ENCODE measurements at regions not wholly inside any gene's neighbourhood (a gene's known extent, or its start where the extent isn't known, plus 50 kb on each side); places are given as distances from the start of the nearest gene placed in this dataset.
"Not testable (repeated sequence)": the region's sequence is repeated elsewhere in the genome, so short reads cannot be mapped to it uniquely, and the experiment has no call there.

DNA sequence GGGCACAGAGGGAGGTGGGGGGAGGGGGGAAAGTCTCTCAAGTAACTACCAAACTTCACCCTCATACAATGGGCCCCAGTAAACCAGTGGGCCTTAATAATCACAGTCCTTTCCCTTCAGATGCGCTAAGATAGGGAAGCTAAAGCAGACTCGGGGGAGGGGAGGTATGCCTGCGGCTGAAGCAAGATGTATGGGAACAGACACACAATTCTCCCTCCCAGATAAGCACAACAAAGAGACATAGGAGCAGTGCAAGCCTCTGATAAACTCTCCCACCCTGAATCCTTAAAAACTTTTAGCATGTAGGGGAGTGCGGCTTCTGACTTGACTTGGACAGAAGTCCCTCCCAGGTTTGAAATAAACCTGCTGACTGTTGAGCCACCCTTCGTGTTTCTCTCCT lies 54.7 kb downstream of the PROP1 start:
- not testable (repeated sequence) for DNase-seq (ENCODE audit: low read depth in 4 of 4, low spot score in 1 of 4)

DNA sequence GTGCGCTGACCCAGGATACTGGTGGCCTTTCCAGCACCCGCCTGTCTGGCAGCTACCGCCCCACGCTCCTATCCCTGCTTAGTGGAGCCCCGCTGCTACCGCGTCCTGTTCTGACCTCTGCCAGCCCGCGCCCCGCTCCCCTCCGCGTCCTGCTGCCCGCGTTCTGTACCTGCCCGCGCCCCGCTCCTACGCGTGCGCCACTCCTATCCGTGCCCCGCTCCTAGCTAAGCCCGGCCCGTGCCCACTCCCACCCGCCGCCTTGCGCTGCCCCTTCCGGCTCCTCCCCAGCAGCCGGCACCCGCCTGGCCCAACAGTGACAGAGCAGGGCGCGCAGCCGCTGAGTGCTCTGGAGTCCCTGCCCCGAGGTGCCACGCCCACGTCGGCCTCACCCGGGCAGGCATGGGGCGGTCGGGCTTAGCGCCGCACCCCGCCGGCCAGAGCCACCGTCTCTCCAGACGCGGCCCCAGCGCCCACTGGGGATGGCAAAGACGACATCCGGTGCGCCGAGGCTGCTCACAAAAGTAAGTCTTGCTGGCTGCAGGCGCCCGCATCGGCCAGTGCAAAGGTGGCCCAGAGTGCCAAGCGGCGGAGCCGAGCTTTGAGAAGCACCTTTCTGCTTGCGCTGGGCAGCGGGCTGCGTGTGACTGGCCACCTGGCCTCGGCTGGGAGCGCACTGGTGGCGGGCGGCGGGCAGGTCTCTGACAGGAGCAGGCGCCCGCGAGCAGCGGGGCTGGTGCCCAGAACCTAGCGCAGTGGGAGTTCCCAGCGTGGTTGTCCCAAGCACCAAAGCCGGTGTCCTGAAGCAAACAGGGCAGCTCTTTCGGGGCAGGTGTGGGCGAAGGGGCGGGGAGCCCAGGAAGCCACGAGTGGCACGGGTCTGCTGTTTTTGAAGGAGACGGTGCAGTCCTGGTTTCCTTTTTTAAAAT lies 56.5 kb downstream of the PROP1 start:
- peak in 2 of 4 experiments; percentile 8 to 18 for DNase-seq (ENCODE audit: low read depth in 4 of 4, low spot score in 1 of 4)

GRCh38 chr5:177938767-177939166 lies 57.3 kb downstream of the PROP1 start:
- DNase-seq (ENCODE audit: low read depth in 4 of 4, low spot score in 1 of 4) = not testable (repeated sequence)

- not testable (repeated sequence) for DNase-seq (ENCODE audit: low read depth in 4 of 4, low spot score in 1 of 4)
These were observed 61.8 kb downstream of the PROP1 start for GRCh38 chr5:177934233-177934632.

GRCh38 chr5:177930269-177931022 lies 65.6 kb downstream of the PROP1 start:
- not testable (repeated sequence) for DNase-seq (ENCODE audit: low read depth in 4 of 4, low spot score in 1 of 4)

DNA sequence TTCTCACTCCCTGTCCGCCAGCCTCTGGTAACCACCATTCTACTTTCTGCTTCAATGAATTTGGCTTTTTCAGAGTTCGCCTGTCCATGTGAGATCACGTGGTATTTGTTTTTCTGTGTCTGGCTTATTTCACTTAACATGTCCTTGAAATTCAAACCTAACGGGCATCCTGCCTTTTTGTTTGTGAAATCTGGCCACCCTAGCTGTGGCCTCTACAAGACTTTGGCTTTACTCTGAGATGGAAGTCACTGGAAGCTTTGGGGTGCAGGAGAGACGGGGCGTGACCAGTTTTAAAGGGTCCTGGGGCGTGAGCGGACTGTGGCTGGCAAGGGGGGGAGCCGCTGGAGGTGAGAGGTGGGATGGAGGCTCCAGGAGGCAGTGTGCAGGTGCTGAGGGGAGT lies 66.4 kb downstream of the PROP1 start:
- not testable (repeated sequence) for DNase-seq (ENCODE audit: low read depth in 4 of 4, low spot score in 1 of 4)

DNA sequence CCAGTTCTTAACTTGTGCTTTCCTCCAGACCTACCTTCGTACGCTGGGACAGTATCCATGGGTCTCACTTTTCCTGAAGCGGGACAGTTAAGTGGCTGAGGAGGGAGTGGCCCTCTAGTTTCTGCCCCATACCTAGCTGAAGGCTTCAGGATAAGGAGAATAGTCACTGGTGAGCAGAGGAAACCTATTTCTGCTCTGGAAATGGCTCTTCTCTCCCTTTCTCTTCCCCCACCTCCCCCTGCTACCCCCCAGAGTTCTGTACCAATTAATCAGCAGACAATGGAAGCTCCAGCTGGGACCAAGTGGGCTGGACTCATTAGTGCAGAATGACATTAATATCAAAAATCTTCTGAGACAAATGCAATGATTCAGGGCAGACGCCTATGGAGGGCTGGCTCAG lies 68.5 kb downstream of the PROP1 start:
- DNase-seq (ENCODE audit: low read depth in 4 of 4, low spot score in 1 of 4) = not testable (repeated sequence)

- DNase-seq (ENCODE audit: low read depth in 4 of 4, low spot score in 1 of 4) = not testable (repeated sequence)
These were observed 71.5 kb downstream of the PROP1 start for GRCh38 chr5:177924577-177924976.

- DNase-seq (ENCODE audit: low read depth in 4 of 4, low spot score in 1 of 4) = not testable (repeated sequence)
These were observed 72.2 kb downstream of the PROP1 start for GRCh38 chr5:177923837-177924236.

DNA sequence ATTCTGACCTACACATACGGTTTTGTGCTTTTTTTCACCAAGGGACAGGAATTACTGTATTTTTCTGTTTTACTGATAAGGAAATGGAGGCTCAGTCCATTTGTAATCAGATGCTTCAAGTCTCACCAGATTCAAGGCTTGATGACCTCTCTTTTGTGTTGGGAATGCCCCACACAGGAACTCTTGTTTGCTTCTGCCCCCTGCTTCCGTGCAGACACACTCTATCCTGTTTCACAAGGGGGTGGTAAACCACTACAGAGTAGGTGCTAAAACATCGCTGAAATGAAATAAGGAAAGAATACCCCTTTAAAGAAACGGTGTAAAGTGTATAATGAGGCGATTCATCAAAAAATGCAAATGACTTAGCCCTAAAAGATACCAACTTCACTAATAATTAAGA lies 72.9 kb downstream of the PROP1 start:
- not testable (repeated sequence) for DNase-seq (ENCODE audit: low read depth in 4 of 4, low spot score in 1 of 4)

- DNase-seq (ENCODE audit: low read depth in 4 of 4, low spot score in 1 of 4) = not testable (repeated sequence)
These were observed 86.8 kb downstream of the PROP1 start for GRCh38 chr5:177909261-177909660.

DNA sequence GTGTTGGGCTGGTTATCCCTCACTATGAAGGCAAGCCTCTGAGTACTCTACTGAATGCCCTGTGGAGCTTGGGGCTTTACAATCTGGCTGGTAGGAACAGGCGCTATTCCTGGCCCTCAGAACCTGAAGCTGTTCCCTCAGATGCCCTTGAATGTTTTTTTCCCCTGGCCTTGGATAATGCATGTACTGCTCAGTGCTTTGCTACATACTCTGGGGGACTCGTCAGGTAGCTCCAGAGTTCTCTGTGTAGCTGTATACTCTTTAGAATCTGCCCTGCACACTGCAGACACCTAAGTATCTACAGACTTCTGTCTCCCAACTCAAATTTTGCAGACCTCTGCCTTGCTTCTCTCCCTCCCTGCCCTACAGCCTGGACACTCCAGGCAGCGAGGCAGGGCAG lies 93.2 kb downstream of the PROP1 start:
- DNase-seq (ENCODE audit: low read depth in 4 of 4, low spot score in 1 of 4) = not testable (repeated sequence)

GRCh38 chr5:177900066-177900465 lies 96.0 kb downstream of the PROP1 start:
- not testable (repeated sequence) for DNase-seq (ENCODE audit: low read depth in 4 of 4, low spot score in 1 of 4)

DNA sequence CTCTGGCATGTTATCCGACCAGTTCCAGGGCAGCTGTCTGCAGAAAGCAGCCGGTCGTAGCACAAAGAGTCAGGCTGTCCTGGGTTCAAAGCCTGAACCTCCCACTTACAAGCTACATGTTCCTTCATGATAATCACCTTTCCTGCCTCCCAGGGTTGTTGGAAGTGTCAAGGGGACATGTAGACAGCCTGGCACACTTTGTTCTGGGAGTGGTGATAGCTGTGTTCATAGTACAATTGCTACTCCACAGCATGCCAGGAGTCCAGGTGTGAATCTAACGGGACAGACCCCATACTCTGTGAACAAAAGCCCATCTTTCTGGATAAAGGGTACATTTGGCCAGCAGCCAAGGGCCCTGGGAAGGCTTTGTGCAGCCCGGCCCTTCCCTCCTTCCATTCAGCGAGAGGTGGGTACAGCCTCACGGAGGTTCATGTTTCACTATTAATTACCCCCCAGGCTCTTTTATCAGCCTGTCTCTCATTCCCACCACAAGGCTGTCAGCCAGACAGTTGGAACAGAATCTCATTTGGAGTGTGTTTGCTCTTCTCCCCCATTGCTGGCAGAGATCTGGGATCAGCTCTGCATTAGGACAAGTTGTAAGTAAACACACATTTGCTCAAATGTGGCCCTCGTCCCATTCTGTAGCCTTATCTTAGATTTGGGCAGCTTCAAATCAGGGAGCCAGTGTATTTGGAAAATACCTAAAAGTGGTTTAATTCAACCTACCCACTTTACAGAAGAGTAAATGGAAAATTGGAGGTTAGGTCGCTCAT lies 101.2 kb downstream of the PROP1 start:
- DNase-seq (ENCODE audit: low read depth in 4 of 4, low spot score in 1 of 4) = not testable (repeated sequence)

- DNase-seq (ENCODE audit: low read depth in 4 of 4, low spot score in 1 of 4) = not testable (repeated sequence)
These were observed 103.7 kb downstream of the PROP1 start for GRCh38 chr5:177892357-177892665.

GRCh38 chr5:177891547-177892356 lies 104.3 kb downstream of the PROP1 start:
- DNase-seq (ENCODE audit: low read depth in 4 of 4, low spot score in 1 of 4) = peak in 1 of 4 experiments; percentile 11

GRCh38 chr5:177883295-177883694 lies 100.6 kb upstream of the FAM153A start:
- DNase-seq (ENCODE audit: low read depth in 4 of 4, low spot score in 1 of 4) = not testable (repeated sequence)

GRCh38 chr5:177875900-177876238 lies 93.2 kb upstream of the FAM153A start:
- not testable (repeated sequence) for DNase-seq (ENCODE audit: low read depth in 4 of 4, low spot score in 1 of 4)

DNA sequence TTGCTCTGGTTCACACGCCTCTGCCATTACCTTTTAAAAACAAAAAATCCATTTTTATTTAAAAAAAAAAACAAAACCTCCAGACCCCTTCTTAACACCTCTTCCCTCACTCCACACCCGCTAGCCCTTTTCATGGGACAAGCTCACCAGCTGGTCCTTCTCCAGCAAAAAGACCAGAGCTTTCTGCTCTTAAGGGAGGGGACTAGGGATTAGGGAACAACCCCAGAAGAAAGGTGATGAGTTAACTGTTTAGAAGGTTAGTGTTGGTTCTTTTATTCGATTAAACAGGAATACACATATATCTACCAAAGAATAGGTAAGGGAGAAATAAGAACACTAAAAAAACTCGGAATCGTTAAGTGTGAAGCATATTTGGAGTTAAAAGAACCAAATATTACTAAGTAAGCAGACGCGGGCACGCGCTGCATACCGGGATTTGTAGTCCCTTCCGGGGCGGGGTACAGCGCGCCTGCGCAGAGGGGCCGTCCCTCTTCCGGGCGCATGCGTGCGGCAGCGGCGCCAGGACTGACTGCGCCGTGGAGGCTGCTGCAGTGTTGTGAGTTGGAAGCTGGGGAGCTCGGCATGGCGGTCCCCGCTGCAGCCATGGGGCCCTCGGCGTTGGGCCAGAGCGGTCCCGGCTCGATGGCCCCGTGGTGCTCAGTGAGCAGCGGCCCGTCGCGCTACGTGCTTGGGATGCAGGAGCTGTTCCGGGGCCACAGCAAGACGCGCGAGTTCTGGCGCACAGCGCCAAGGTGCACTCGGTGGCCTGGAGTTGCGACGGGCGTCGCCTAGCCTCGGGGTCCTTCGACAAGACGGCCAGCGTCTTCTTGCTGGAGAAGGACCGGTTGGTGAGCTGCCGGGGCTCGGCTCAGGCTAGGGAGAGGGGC lies 92.6 kb upstream of the FAM153A start:
- DNase-seq (ENCODE audit: low read depth in 4 of 4, low spot score in 1 of 4) = not testable (repeated sequence)
